H1 (cell line): ENCODE measurements at regions not wholly inside any gene's neighbourhood (a gene's known extent, or its start where the extent isn't known, plus 50 kb on each side); places are given as distances from the start of the nearest gene placed in this dataset.

Source experiments
- CTCF ChIA-PET: fragments of 300-600 bp; sonication (Branson Sonifier 250); formaldehyde crosslinking; loops from one replicate; lab custom pipeline; 2021; ENCODE audit not compliant: partially characterized antibody; lab: Charles Lee
- POLR2A ChIA-PET: fragments of 300-600 bp; sonication (Branson Sonifier 250); formaldehyde crosslinking; loops from one replicate; lab custom pipeline; 2021; ENCODE audit warnings: inconsistent platforms; ENCODE audit not compliant: partially characterized antibody; lab: Charles Lee
- DNase-seq, 2 experiments: peaks; one replicate each; pipeline versions ENCODE4 v3.0.0 to v3.0.0-alpha.2; 2010 to 2022; ENCODE audit warnings: low spot score in 2 of 2, low read depth in 1 of 2, mixed read lengths in 1 of 2
- FAIRE-seq: peaks from 2 replicates; lab custom pipeline; 2011; peaks lifted over from hg19 to GRCh38; lab: Jason Lieb, UNC
- H2AFZ ChIP-seq: 2 replicates; pipeline ENCODE4 v1.8.1; 2012; ENCODE audit warnings: low read length, inconsistent platforms
- H2AK5ac ChIP-seq: 2 replicates; pipeline ENCODE4 v1.6.1; 2013; ENCODE audit warnings: low read depth, low read length
- H2BK120ac ChIP-seq: replicated peaks from 2 replicates; pipeline ENCODE3; 2013; ENCODE audit warnings: low read depth, low read length, inconsistent platforms
- H2BK12ac ChIP-seq: 2 replicates; pipeline ENCODE4 v1.6.1; 2013; ENCODE audit warnings: low read depth, low read length
- H2BK15ac ChIP-seq: 2 replicates; pipeline ENCODE4 v1.6.1; 2013; ENCODE audit warnings: low read length
- H2BK20ac ChIP-seq: 2 replicates; pipeline ENCODE4 v1.6.1; 2013; ENCODE audit warnings: low read length
- H2BK5ac ChIP-seq: 2 replicates; pipeline ENCODE4 v1.6.1; 2013; ENCODE audit warnings: low read depth, low read length
- H3K14ac ChIP-seq: 2 replicates; pipeline ENCODE4 v1.6.1; 2013; ENCODE audit warnings: inconsistent platforms; ENCODE audit not compliant: insufficient read length
- H3K18ac ChIP-seq: 2 replicates; pipeline ENCODE4 v1.6.1; 2013; ENCODE audit warnings: low read length; ENCODE audit errors: extremely low read depth
- H3K23ac ChIP-seq: 2 replicates; pipeline ENCODE4 v1.6.1; 2013; ENCODE audit warnings: inconsistent platforms; ENCODE audit not compliant: insufficient read length
- H3K23me2 ChIP-seq: 2 replicates; pipeline ENCODE4 v1.6.1; 2013; ENCODE audit warnings: low read depth, low read length
- H3K27ac ChIP-seq: 2 replicates; pipeline ENCODE4 v1.6.1; 2011; ENCODE audit warnings: low read depth, low read length, inconsistent platforms
- H3K27me3 ChIP-seq, 4 experiments: replicated peaks in 1 of 4; 1 replicate in 1 of 4; 2 replicates in 3 of 4; pipeline versions ENCODE4 v1.6.1 to v1.8.1; 2011 to 2013; ENCODE audit warnings: low read length in 3 of 4, mild to moderate bottlenecking in 3 of 4, inconsistent platforms in 2 of 4, mixed read lengths in 2 of 4, moderate library complexity in 1 of 4; ENCODE audit not compliant: control insufficient read depth in 3 of 4, insufficient read depth in 3 of 4; ENCODE audit errors: extremely low read depth in 1 of 4
- H3K36me3 ChIP-seq, 4 experiments: 2 replicates each; pipeline versions ENCODE4 v1.6.1 to v1.8.1; 2011 to 2013; ENCODE audit warnings: mild to moderate bottlenecking in 4 of 4, low read length in 3 of 4, moderate library complexity in 2 of 4, control low read depth in 1 of 4, inconsistent platforms in 1 of 4; ENCODE audit not compliant: insufficient read depth in 4 of 4, control insufficient read depth in 2 of 4
- H3K4ac ChIP-seq: replicated peaks from 2 replicates; pipeline ENCODE3; 2013; ENCODE audit warnings: low read length, low read depth, mixed read lengths, inconsistent platforms; ENCODE audit not compliant: insufficient read length
- H3K4me1 ChIP-seq, 4 experiments: replicated peaks in 1 of 4; 1 replicate in 1 of 4; 2 replicates in 3 of 4; pipeline versions ENCODE4 v1.6.1 to v1.8.1; 2011 to 2013; ENCODE audit warnings: low read length in 3 of 4, inconsistent platforms in 2 of 4, mixed read lengths in 1 of 4; ENCODE audit not compliant: insufficient read depth in 4 of 4, control insufficient read depth in 3 of 4
- H3K4me2 ChIP-seq, 2 experiments: 2 replicates each; pipeline versions ENCODE4 v1.6.1 to v1.8.1; 2011 to 2013; ENCODE audit warnings: low read depth in 2 of 2, low read length in 2 of 2, control low read depth in 1 of 2, inconsistent platforms in 1 of 2, mild to moderate bottlenecking in 1 of 2; ENCODE audit not compliant: insufficient read depth in 1 of 2
- H3K4me3 ChIP-seq, 4 experiments: fragments of 200-600, 300-600 bp in 1 of 4; sonication (generic), shearing (Covaris generic), sonication (Bioruptor Twin) in 1 of 4; 2 replicates each; pipeline versions ENCODE4 v1.5.1 to v1.8.1; 2011 to 2016; ENCODE audit warnings: low read length in 4 of 4, low read depth in 3 of 4, control low read depth in 2 of 4, inconsistent platforms in 2 of 4, mild to moderate bottlenecking in 2 of 4, mixed read lengths in 1 of 4, moderate library complexity in 1 of 4; ENCODE audit not compliant: insufficient read depth in 2 of 4; ENCODE audit errors: extremely low read depth in 1 of 4
- H3K56ac ChIP-seq: replicated peaks from 2 replicates; pipeline ENCODE3; 2013; ENCODE audit warnings: low read depth, mild to moderate bottlenecking, mixed read lengths, low read length, inconsistent platforms; ENCODE audit not compliant: insufficient read length
- H3K79me1 ChIP-seq: 2 replicates; pipeline ENCODE4 v1.6.1; 2013; ENCODE audit warnings: low read depth, low read length, control low read depth
- H3K79me2 ChIP-seq, 2 experiments: 2 replicates each; pipeline versions ENCODE4 v1.6.1 to v1.8.1; 2012 to 2013; ENCODE audit warnings: low read length in 2 of 2, mild to moderate bottlenecking in 2 of 2, inconsistent platforms in 1 of 2; ENCODE audit not compliant: insufficient read depth in 2 of 2, control insufficient read depth in 1 of 2
- H3K9ac ChIP-seq, 4 experiments: replicated peaks in 1 of 4; 1 replicate in 1 of 4; 2 replicates in 3 of 4; pipeline versions ENCODE4 v1.6.1 to v1.8.1; 2011 to 2013; ENCODE audit warnings: low read depth in 3 of 4, low read length in 3 of 4, control low read depth in 2 of 4, mild to moderate bottlenecking in 2 of 4, moderate library complexity in 2 of 4, inconsistent platforms in 1 of 4; ENCODE audit errors: extremely low read depth in 1 of 4
- H3K9me3 ChIP-seq, 2 experiments: 2 replicates each; pipeline versions ENCODE4 v1.6.1 to v1.8.1; 2012 to 2013; ENCODE audit warnings: mild to moderate bottlenecking in 2 of 2, moderate library complexity in 2 of 2, control low read depth in 1 of 2, inconsistent platforms in 1 of 2, low read depth in 1 of 2, low read length in 1 of 2, mixed read lengths in 1 of 2; ENCODE audit not compliant: insufficient read depth in 2 of 2
- H4K20me1 ChIP-seq, 2 experiments: replicated peaks in 1 of 2; 2 replicates each; pipeline versions ENCODE3 to v1.8.1; 2011 to 2013; ENCODE audit warnings: inconsistent platforms in 2 of 2, low read length in 2 of 2, mild to moderate bottlenecking in 1 of 2; ENCODE audit not compliant: insufficient read depth in 2 of 2, control insufficient read depth in 1 of 2
- H4K5ac ChIP-seq: 2 replicates; pipeline ENCODE4 v1.6.1; 2013; ENCODE audit warnings: low read length, low read depth, mixed read lengths, inconsistent platforms; ENCODE audit not compliant: insufficient read length
- H4K8ac ChIP-seq: 2 replicates; pipeline ENCODE4 v1.8.0; 2013; ENCODE audit warnings: mild to moderate bottlenecking, moderate library complexity, low read length, inconsistent platforms; ENCODE audit not compliant: insufficient read depth; ENCODE audit errors: extremely low read depth
- H4K91ac ChIP-seq: replicated peaks from 2 replicates; pipeline ENCODE3; 2013; ENCODE audit warnings: low read length, mixed read lengths, inconsistent platforms; ENCODE audit not compliant: insufficient read length
- POLR2A ChIP-seq, 2 experiments: IDR thresholded peaks; 1 replicate in 1 of 2; 2 replicates in 1 of 2; pipeline ENCODE4 v1.6.1; 2011; ENCODE audit warnings: low read depth in 2 of 2, low read length in 2 of 2, mild to moderate bottlenecking in 2 of 2; ENCODE audit errors: control extremely low read depth in 1 of 2
- SIN3A ChIP-seq, 2 experiments: IDR thresholded peaks in 1 of 2; conservative IDR thresholded peaks in 1 of 2; 2 replicates each; pipeline ENCODE4 v1.6.1; 2011 to 2012; ENCODE audit warnings: low read length in 2 of 2, improper control_type of control experiment in 1 of 2, low read depth in 1 of 2, mild to moderate bottlenecking in 1 of 2
- TEAD4 ChIP-seq: IDR thresholded peaks from 2 replicates; pipeline ENCODE4 v1.6.1; 2012; ENCODE audit warnings: low read depth, low read length, inconsistent platforms, mixed read lengths
- WGBS, 2 experiments: shearing (Covaris generic) in 1 of 2; methylation state at CpG; one replicate each; pipeline versions ENCODE4 v1.1.6 to v1.1.7; 2013 to 2015; ENCODE audit warnings: low lambda C conversion rate in 2 of 2, mixed read lengths in 2 of 2, inconsistent platforms in 1 of 2, low coverage in 1 of 2, missing lambda C conversion rate in 1 of 2; ENCODE audit not compliant: insufficient replicate concordance in 2 of 2, insufficient coverage in 1 of 2, insufficient read length in 1 of 2; ENCODE audit errors: extremely low coverage in 1 of 2, missing lambda C conversion rate in 1 of 2; 5-methylcytosine and 5-hydroxymethylcytosine counted together

GRCh38 chr3:66163222-66163621 lies 57.6 kb upstream of the SLC25A26 start:
- H2BK20ac ChIP-seq: no peak overlapping the region

More at GRCh38 chr3:66163222-66163621, 57.6 kb upstream of the SLC25A26 start:
- Histone ChIP-seq H4K20me1 (no peaks in the 10 kb centered on the region), H2AK5ac (no peak overlapping the region), H3K4me3 (no peak overlapping the region), H2BK15ac (no peak overlapping the region), H4K5ac (no peak overlapping the region), H3K9me3 (no peaks in the 10 kb centered on the region), H3K14ac (no peak overlapping the region), H3K18ac (no peak overlapping the region), H3K4me2 (no peak overlapping the region), H3K27me3 (no peaks in the 10 kb centered on the region; a peak in 1 of 7 replicates), H3K9ac (no peak overlapping the region), H3K79me1 (no peaks in the 10 kb centered on the region), H2BK12ac (no peak overlapping the region), H4K91ac (no peak overlapping the region), H3K23me2 (no peaks in the 10 kb centered on the region), H3K36me3 (no peaks in the 10 kb centered on the region), H3K4me1 (no peaks in the 10 kb centered on the region), H3K4ac (no peak overlapping the region), H2AFZ (no peak overlapping the region), H3K79me2 (no peaks in the 10 kb centered on the region), H3K56ac (no peak overlapping the region), H2BK5ac (no peak overlapping the region), H2BK120ac (no peak overlapping the region), H4K8ac (no peak overlapping the region), H3K27ac (no peak overlapping the region), H3K23ac (no peak overlapping the region)
- 91% methylated on average over 5 of the region's 5 CpGs; no CpG with 5 or more reads in 1 of the 2 experiments for WGBS, 2 experiments
- ChIA-PET POLR2A (interaction anchor here (1.4 kb wide), 1 partner anchor 12 kb away, joined by 3 read pairs; no protein-coding TSS in a partner anchor), CTCF (no interaction called here)
- DNase-seq: no peak
- FAIRE-seq: no peak
- TF ChIP-seq TEAD4 (no peak), SIN3A (conservative IDR thresholded peaks at IDR 0.05 in 1 of 2, IDR thresholded peaks at IDR 0.05 in 1 of 2; ENCODE audit: low read depth in 1 of 2, low read length in 2 of 2) (no peak), POLR2A (IDR thresholded peaks at IDR 0.05; ENCODE audit: control extremely low read depth in 1 of 2, low read depth in 2 of 2, low read length in 2 of 2) (no peak)
